ENCODE measurements at regions not wholly inside any gene's neighbourhood (a gene's known extent, or its start where the extent isn't known, plus 50 kb on each side); places are given as distances from the start of the nearest gene placed in this dataset.

DNA sequence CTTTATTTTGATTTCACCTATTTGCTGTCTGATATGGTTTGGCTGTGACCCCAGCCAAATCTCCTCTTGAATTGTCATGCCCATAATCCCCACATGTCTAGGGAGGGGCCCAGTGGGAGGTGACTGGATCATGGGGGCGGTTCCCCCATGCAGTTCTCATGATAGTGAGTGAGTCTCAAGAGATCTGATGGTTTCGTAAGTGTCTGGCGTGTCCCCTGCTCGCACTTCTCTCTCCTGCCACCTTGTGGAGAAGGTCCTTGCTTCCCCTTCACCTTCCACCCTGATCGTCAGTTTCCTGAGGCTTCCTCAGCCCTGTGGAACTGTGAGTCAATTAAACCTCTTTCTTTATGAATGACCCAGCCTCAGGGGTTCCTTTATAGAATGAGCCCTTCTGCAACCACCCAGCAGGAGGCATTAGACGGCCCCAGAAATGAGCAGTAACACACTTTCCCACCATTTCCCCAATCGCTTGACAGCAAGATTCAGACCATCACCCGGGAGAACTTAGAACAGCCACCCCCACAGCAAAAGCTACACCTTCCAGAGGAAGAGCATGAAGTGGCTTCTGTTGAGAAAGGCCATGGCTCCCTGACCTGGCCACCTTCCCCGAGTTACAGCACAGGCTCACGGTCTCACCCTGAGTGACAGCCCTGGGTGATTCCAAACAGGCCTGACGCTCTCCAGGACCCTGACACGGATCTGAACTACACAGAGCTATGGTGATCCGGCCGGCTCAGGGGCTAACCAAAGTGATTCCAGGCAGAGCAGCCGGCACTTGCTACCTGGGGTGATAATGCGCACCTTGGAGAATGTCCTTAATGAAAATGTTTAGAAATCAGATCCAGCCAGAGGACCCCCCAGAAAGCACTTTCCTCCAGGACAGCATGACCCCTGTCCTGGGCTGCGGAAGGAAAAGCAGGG lies 131.2 kb upstream of the CDH4 start:
- TF ChIP-seq CTCF (IDR thresholded peaks at IDR 0.05; ENCODE audit: insufficient read depth, low read depth, low read length): peak; percentile 52
- peak; percentile 45 for DNase-seq (ENCODE audit: low read depth)

DNA sequence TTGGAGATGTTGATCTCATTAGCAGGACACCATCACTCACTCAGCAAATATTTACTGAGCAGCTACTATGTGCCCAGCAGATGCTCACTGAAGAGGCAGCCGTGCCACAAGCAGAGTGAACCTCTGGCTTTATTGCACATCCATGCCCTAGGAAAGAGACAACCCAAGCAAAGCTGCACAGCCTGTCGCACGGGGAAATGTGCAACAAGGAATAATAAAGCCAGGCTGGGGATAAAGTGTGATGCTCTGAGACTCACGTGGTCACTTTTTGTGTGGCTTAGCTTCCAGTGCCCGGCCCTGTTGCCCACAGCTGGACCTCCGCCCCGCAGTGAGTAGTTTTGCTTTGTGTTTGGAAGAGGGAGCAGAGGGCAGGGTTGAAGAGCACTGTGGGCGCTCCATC lies 130.4 kb upstream of the CDH4 start:
- DNase-seq (ENCODE audit: low read depth): no peak
- H3K4me3 ChIP-seq (ENCODE audit: low read depth, low read length): no peak overlapping the region
- no peak for TF ChIP-seq CTCF (IDR thresholded peaks at IDR 0.05; ENCODE audit: insufficient read depth, low read depth, low read length)

More for the DNA sequence above, 131.2 kb upstream of the CDH4 start:
- H3K4me3 ChIP-seq (ENCODE audit: low read depth, low read length): no peak overlapping the region

DNA sequence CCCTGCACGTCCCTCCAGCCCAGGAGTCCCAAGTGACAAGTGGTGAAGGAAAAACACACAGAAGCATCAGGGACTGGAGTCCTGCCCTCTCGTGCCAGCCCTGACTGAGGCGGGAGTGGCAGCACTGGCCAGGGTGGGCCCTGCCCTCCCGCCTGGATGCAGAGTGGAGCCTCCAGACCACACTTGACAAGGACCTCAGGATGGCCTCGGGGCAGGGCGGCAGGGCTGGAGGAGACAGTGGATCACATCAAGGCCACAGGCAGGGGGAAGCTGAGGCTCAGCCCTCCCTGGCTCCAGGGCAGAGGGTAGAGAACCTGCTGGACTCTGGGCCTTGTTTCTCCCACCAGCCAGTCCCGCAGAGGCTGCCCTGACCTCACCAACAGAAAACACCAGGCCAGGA lies 128.8 kb upstream of the CDH4 start:
- no peak for DNase-seq (ENCODE audit: low read depth)
- no peak overlapping the region for H3K4me3 ChIP-seq (ENCODE audit: low read depth, low read length)
- TF ChIP-seq CTCF (IDR thresholded peaks at IDR 0.05; ENCODE audit: insufficient read depth, low read depth, low read length): no peak

DNA sequence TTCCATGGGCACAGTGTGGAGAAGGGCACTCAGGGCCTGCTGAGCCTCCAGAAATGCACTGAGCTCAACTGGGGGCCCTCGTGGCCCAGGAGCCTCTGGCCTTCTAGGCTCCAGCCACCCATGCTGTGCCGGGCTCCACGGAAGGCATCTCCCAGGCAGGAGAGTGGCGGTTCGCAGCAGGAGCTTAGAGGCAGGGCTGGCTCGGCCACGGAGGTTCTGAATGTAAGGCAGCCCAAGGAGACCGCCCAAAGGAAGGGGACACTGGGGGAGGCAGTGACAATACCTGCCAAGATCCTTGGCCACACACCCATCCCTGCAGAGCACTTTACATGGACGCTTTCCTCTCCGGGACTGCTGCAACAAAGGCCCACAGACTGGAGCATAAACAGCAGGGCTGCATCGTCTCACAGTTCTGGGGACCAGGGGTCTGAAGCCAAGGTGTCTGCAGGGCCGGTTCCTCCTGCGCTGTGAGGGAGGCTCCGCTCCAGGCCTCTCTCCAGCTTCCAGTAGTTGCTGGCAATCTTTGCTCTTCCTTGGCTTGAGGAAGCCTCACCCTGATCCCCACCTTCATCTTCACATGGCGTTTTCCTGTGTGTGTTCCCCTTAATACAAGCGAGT lies 128.2 kb upstream of the CDH4 start:
- H3K4me3 ChIP-seq (ENCODE audit: low read depth, low read length): no peak overlapping the region
- no peak for DNase-seq (ENCODE audit: low read depth)
- TF ChIP-seq CTCF (IDR thresholded peaks at IDR 0.05; ENCODE audit: insufficient read depth, low read depth, low read length): no peak

- no peak overlapping the region for H3K4me3 ChIP-seq (ENCODE audit: low read depth, low read length)
- no peak for TF ChIP-seq CTCF (IDR thresholded peaks at IDR 0.05; ENCODE audit: insufficient read depth, low read depth, low read length)
- no peak for DNase-seq (ENCODE audit: low read depth)
Observed at GRCh38 chr20:61125076-61125475, 127.0 kb upstream of the CDH4 start.

- no peak for DNase-seq (ENCODE audit: low read depth)
- TF ChIP-seq CTCF (IDR thresholded peaks at IDR 0.05; ENCODE audit: insufficient read depth, low read depth, low read length): no peak
- H3K4me3 ChIP-seq (ENCODE audit: low read depth, low read length): no peak overlapping the region
Observed at GRCh38 chr20:61125546-61126180, 126.4 kb upstream of the CDH4 start.
